K562 (cell line): ENCODE measurements at regions not wholly inside any gene's neighbourhood (a gene's known extent, or its start where the extent isn't known, plus 50 kb on each side); places are given as distances from the start of the nearest gene placed in this dataset.

Experiments
- ATAC-seq: fragments of 200-7000 bp; cut with Tn5 transposase; 3 replicates; pipeline ENCODE4 v1.9.1; 2020; ENCODE audit warnings: moderate library complexity
- BruUV-seq: library from RNA; stranded (reverse); fragments of 400-500 nt; replicated peaks from 2 replicates; lab custom pipeline; 2021; lab: Mats Ljungman, UMichigan
- CTCF ChIA-PET: fragments of 300-600 bp; formaldehyde crosslinking; extraction: SDS; loops from one replicate; lab custom pipeline; 2021; ENCODE audit warnings: low intra/inter-chr PET ratio; lab: Yijun Ruan, JAX
- POLR2A ChIA-PET: fragments of 300-600, 350-650 bp; sonication (Branson Sonifier 250); formaldehyde crosslinking; extraction: SDS; loops from one replicate; lab custom pipeline; 2021; ENCODE audit warnings: antibody characterized with exemption, inconsistent platforms; lab: Yijun Ruan, JAX
- DNase-seq, 4 experiments: peaks; one replicate each; pipeline versions ENCODE4 v3.0.0 to v3.0.0-alpha.2; 2011 to 2018; ENCODE audit warnings: low spot score in 3 of 4, mixed read lengths in 3 of 4; ENCODE audit errors: extremely low read depth in 1 of 4
- FAIRE-seq: peaks from 2 replicates; lab custom pipeline; 2011; peaks lifted over from hg19 to GRCh38; lab: Jason Lieb, UNC
- H2AFZ ChIP-seq: 2 replicates; pipeline ENCODE4 v1.6.0; 2011; ENCODE audit warnings: low read depth, low read length, control low read depth, inconsistent platforms
- H3K27ac ChIP-seq: fragments of 200-600 bp; 3 replicates; pipeline ENCODE4 v1.8.0; 2011; ENCODE audit warnings: low read depth, mild to moderate bottlenecking, control low read depth, inconsistent platforms, low read length, moderate library complexity, mixed read lengths; ENCODE audit errors: extremely low read depth
- H3K27me3 ChIP-seq, 2 experiments: fragments of 300-600 bp in 1 of 2; 2 replicates in 1 of 2; 3 replicates in 1 of 2; pipeline versions ENCODE4 v1.6.0 to v1.8.0; 2011; ENCODE audit warnings: inconsistent platforms in 2 of 2, low read length in 2 of 2, mild to moderate bottlenecking in 1 of 2, mixed read lengths in 1 of 2, moderate library complexity in 1 of 2; ENCODE audit not compliant: control insufficient read depth in 2 of 2, insufficient read depth in 2 of 2
- H3K36me3 ChIP-seq: fragments of 300-600 bp; 3 replicates; pipeline ENCODE4 v1.8.0; 2011; ENCODE audit warnings: mild to moderate bottlenecking, low read length, inconsistent platforms; ENCODE audit not compliant: control insufficient read depth, insufficient read depth
- H3K4me1 ChIP-seq, 2 experiments: fragments of 200-600 bp in 1 of 2; replicated peaks in 1 of 2; 2 replicates in 1 of 2; 3 replicates in 1 of 2; pipeline versions ENCODE4 v1.5.1 to v1.8.0; 2011; ENCODE audit warnings: inconsistent platforms in 2 of 2, low read length in 2 of 2, mild to moderate bottlenecking in 1 of 2, mixed read lengths in 1 of 2, moderate library complexity in 1 of 2; ENCODE audit not compliant: control insufficient read depth in 2 of 2, insufficient read depth in 2 of 2
- H3K4me2 ChIP-seq: 2 replicates; pipeline ENCODE4 v1.6.1; 2011; ENCODE audit warnings: low read length, control low read depth, inconsistent platforms, mixed read lengths; ENCODE audit not compliant: insufficient read depth
- H3K4me3 ChIP-seq: fragments of 200-600 bp; sonication (generic), shearing (Covaris generic); 2 replicates; pipeline ENCODE4 v1.5.1; 2016; ENCODE audit warnings: control low read depth, inconsistent platforms
- H3K79me2 ChIP-seq: fragments of 200-600 bp; 3 replicates; pipeline ENCODE4 v1.8.0; 2011; ENCODE audit warnings: low read length, inconsistent platforms; ENCODE audit not compliant: control insufficient read depth, insufficient read depth
- H3K9ac ChIP-seq, 2 experiments: 2 replicates each; pipeline versions ENCODE4 v1.6.0 to v1.6.1; 2011; ENCODE audit warnings: low read depth in 2 of 2, low read length in 2 of 2, control low read depth in 1 of 2, inconsistent platforms in 1 of 2, mild to moderate bottlenecking in 1 of 2, mixed read lengths in 1 of 2; ENCODE audit not compliant: insufficient read depth in 1 of 2
- H3K9me1 ChIP-seq: one replicate; pipeline ENCODE4 v1.6.0; 2011; ENCODE audit warnings: inconsistent platforms, mild to moderate bottlenecking, low read length, moderate library complexity; ENCODE audit not compliant: control insufficient read depth, insufficient read depth
- H3K9me3 ChIP-seq: replicated peaks from 2 replicates; pipeline ENCODE4 v1.5.1; 2011; ENCODE audit warnings: low read depth, low read length, inconsistent platforms; ENCODE audit not compliant: control insufficient read depth, insufficient read depth
- H4K20me1 ChIP-seq: replicated peaks from 2 replicates; pipeline ENCODE4 v1.6.1; 2011; ENCODE audit warnings: low read length, inconsistent platforms, mixed read lengths; ENCODE audit not compliant: control insufficient read depth, insufficient read depth
- EHMT2 ChIP-seq: fragments of 450-650 bp; IDR thresholded peaks from 2 replicates; pipeline ENCODE4 v1.6.1; 2018; ENCODE audit warnings: antibody characterized with exemption
- FOS ChIP-seq: IDR thresholded peaks from 3 replicates; pipeline ENCODE4 v1.6.1; 2011; ENCODE audit not compliant: insufficient read length; ENCODE audit errors: extremely low read depth
- HNRNPLL ChIP-seq: fragments of 200-400 bp; formaldehyde crosslinking; IDR thresholded peaks from 2 replicates; pipeline ENCODE4 v1.6.1; 2017; ENCODE audit warnings: low read length, low read depth, mild to moderate bottlenecking; ENCODE audit not compliant: poor library complexity, severe bottlenecking
- KAT8 ChIP-seq: fragments of 450-650 bp; IDR thresholded peaks from 2 replicates; pipeline ENCODE4 v1.6.1; 2016; ENCODE audit warnings: low read depth, mild to moderate bottlenecking
- LCOR ChIP-seq: sonication (generic); formaldehyde crosslinking; IDR thresholded peaks from 2 replicates; pipeline ENCODE4 v1.8.0; 2022; ENCODE audit warnings: mild to moderate bottlenecking, missing genetic modification reagents
- NCOA2 ChIP-seq, 2 experiments: fragments of 450-650 bp; IDR thresholded peaks; 2 replicates each; pipeline ENCODE4 v1.6.1; 2018; ENCODE audit warnings: mild to moderate bottlenecking in 2 of 2, moderate library complexity in 1 of 2; ENCODE audit not compliant: partially characterized antibody in 2 of 2
- ZBTB7A ChIP-seq: IDR thresholded peaks from 2 replicates; pipeline ENCODE4 v1.6.1; 2011; ENCODE audit warnings: low read depth, mild to moderate bottlenecking, low read length, moderate library complexity, borderline replicate concordance; ENCODE audit not compliant: control insufficient read depth
- ZNF253 ChIP-seq: fragments of 250-450 bp; sonication (Bioruptor Pico); conservative IDR thresholded peaks from 2 replicates; pipeline ENCODE4 v1.6.1; 2021; ENCODE audit warnings: mild to moderate bottlenecking
- ZNF324 ChIP-seq: fragments of 250-450 bp; sonication (Bioruptor Pico); IDR thresholded peaks from 2 replicates; pipeline ENCODE4 v1.4.0; 2020; ENCODE audit warnings: mild to moderate bottlenecking
- WGBS: fragments of 100-300 bp; shearing (Covaris generic); methylation state at CpG from one replicate; pipeline ENCODE4 v1.1.6; 2016; ENCODE audit warnings: low coverage, mixed read lengths; ENCODE audit not compliant: insufficient coverage; ENCODE audit errors: missing lambda C conversion rate; 5-methylcytosine and 5-hydroxymethylcytosine counted together
- in situ Hi-C: fragments of 300-500 bp; cut with MboI; formaldehyde crosslinking; loops from 4 replicates; pipeline ENCODE4 v1.15.0; 2018; ENCODE audit warnings: inconsistent platforms, mixed read lengths
- intact Hi-C: fragments of 100-400 bp; cut with micrococcal nuclease; formaldehyde crosslinking; loops from 2 replicates; pipeline ENCODE4 v1.14.2; 2022
- TF ChIP-seq, protein P1 (sequence below): fragments of 250-450 bp; sonication (Bioruptor Pico); IDR thresholded peaks from 2 replicates; pipeline ENCODE4 v1.5.0; 2021
- TF ChIP-seq, protein P2 (sequence below): sonication (generic); formaldehyde crosslinking; IDR thresholded peaks from 2 replicates; pipeline ENCODE4 v1.8.1; 2023; ENCODE audit warnings: mild to moderate bottlenecking, missing genetic modification reagents

DNA sequence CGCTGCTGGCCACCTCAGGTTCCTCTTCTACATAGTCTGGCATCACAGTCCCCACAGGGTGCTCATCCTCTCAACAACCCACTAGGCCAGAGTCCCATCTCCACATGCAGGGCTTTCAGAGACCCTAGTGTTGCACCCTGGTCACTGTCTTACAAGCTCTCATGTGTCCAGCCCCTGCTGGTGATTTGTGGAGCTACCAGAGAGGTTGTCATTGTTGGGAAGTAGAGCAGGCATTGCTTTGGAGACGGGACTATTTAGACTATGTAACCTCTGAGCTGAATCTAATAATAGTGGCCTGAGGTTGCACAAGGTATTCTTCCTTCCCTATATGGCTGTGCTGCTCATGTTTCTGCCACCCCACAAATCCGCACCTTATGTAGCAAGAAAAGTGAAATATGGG, 135.3 kb upstream of the VWC2 start:
- no peak overlapping the region for H3K4me2 ChIP-seq
- no peaks in the 10 kb centered on the region for H3K79me2 ChIP-seq
- no peak overlapping the region for H2AFZ ChIP-seq
- FAIRE-seq (no peak), DNase-seq (no peak), ATAC-seq (no peak)
- CTCF ChIA-PET = no interaction called here
- intact Hi-C loops = no loop called here
- H3K36me3 ChIP-seq = no peaks in the 10 kb centered on the region
- TF ChIP-seq, protein P1, sequence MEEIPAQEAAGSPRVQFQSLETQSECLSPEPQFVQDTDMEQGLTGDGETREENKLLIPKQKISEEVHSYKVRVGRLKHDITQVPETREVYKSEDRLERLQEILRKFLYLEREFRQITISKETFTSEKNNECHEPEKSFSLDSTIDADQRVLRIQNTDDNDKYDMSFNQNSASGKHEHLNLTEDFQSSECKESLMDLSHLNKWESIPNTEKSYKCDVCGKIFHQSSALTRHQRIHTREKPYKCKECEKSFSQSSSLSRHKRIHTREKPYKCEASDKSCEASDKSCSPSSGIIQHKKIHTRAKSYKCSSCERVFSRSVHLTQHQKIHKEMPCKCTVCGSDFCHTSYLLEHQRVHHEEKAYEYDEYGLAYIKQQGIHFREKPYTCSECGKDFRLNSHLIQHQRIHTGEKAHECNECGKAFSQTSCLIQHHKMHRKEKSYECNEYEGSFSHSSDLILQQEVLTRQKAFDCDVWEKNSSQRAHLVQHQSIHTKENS (CRISPR knock-in tag) = no peak
- TF ChIP-seq HNRNPLL = no peak
- no peak for TF ChIP-seq ZBTB7A
- TF ChIP-seq, protein P2, sequence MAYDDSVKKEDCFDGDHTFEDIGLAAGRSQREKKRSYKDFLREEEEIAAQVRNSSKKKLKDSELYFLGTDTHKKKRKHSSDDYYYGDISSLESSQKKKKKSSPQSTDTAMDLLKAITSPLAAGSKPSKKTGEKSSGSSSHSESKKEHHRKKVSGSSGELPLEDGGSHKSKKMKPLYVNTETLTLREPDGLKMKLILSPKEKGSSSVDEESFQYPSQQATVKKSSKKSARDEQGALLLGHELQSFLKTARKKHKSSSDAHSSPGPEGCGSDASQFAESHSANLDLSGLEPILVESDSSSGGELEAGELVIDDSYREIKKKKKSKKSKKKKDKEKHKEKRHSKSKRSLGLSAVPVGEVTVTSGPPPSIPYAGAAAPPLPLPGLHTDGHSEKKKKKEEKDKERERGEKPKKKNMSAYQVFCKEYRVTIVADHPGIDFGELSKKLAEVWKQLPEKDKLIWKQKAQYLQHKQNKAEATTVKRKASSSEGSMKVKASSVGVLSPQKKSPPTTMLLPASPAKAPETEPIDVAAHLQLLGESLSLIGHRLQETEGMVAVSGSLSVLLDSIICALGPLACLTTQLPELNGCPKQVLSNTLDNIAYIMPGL (CRISPR knock-in tag) = no peak
- no peak for TF ChIP-seq EHMT2
- TF ChIP-seq ZNF324 (CRISPR knock-in tag) = no peak
- no peak for TF ChIP-seq ZNF253 (CRISPR knock-in tag)
- no peak for TF ChIP-seq KAT8
- no peak for TF ChIP-seq NCOA2 (IDR thresholded peaks at IDR 0.05; ENCODE audit: partially characterized antibody in 2 of 2)
- no peak for TF ChIP-seq LCOR (CRISPR knock-in tag)
- no peak for TF ChIP-seq FOS
- TF ChIP-seq, all 486 proteins: peak for 0
- H3K27ac ChIP-seq = no peak overlapping the region
- no peaks in the 10 kb centered on the region for H3K4me1 ChIP-seq
- BruUV-seq = no TSS peak
- no peak overlapping the region for H3K9ac ChIP-seq
- no peaks in the 10 kb centered on the region for H4K20me1 ChIP-seq
- no peak overlapping the region for H3K4me3 ChIP-seq
- no peaks in the 10 kb centered on the region for H3K27me3 ChIP-seq
- WGBS = 2% methylated on average over 3 of the region's 3 CpGs
- no peaks in the 10 kb centered on the region for H3K9me3 ChIP-seq
- H3K9me1 ChIP-seq = no peaks in the 10 kb centered on the region
- POLR2A ChIA-PET = no interaction called here
- in situ Hi-C loops = no loop called here
